IMR-90 (cell line): ENCODE measurements at regions not wholly inside any gene's neighbourhood (a gene's known extent, or its start where the extent isn't known, plus 50 kb on each side); places are given as distances from the start of the nearest gene placed in this dataset.

ENCODE experiments used
- ATAC-seq: fragments of 200-7000 bp; cut with Tn5 transposase; 2 replicates; pipeline ENCODE4 v1.9.1; 2020; ENCODE audit warnings: low read depth, mild to moderate bottlenecking, moderate library complexity
- BruUV-seq: library from RNA; stranded (reverse); fragments of 400-500 nt; replicated peaks from 2 replicates; lab custom pipeline; 2021; lab: Mats Ljungman, UMichigan
- CTCF ChIA-PET: fragments of 300-600 bp; formaldehyde crosslinking; extraction: SDS; loops from one replicate; lab custom pipeline; 2021; ENCODE audit warnings: antibody characterized with exemption; lab: Yijun Ruan, JAX
- POLR2A ChIA-PET: fragments of 300-600 bp; sonication (Branson Sonifier 250); formaldehyde crosslinking; loops from one replicate; lab custom pipeline; 2022; ENCODE audit warnings: antibody characterized with exemption; ENCODE audit not compliant: unreplicated experiment; lab: Charles Lee
- DNase-seq: peaks from one replicate; pipeline ENCODE4 v3.0.0; 2013
- H2AFZ ChIP-seq: replicated peaks from 2 replicates; pipeline ENCODE3; 2013; ENCODE audit warnings: low read length, mild to moderate bottlenecking; ENCODE audit not compliant: poor library complexity
- H2AK5ac ChIP-seq: 2 replicates; pipeline ENCODE4 v1.6.1; 2013; ENCODE audit warnings: low read depth, low read length, inconsistent platforms
- H2AK9ac ChIP-seq: replicated peaks from 2 replicates; pipeline ENCODE3; 2013; ENCODE audit warnings: mild to moderate bottlenecking, low read depth, low read length, moderate library complexity; ENCODE audit not compliant: poor library complexity
- H2BK120ac ChIP-seq: 2 replicates; pipeline ENCODE4 v1.6.1; 2013; ENCODE audit warnings: low read depth, low read length, inconsistent platforms
- H2BK15ac ChIP-seq: 3 replicates; pipeline ENCODE4 v1.6.1; 2013; ENCODE audit warnings: low read depth, low read length, inconsistent platforms
- H2BK20ac ChIP-seq: 2 replicates; pipeline ENCODE4 v1.6.1; 2013; ENCODE audit warnings: low read depth, mild to moderate bottlenecking, inconsistent platforms, low read length, moderate library complexity
- H2BK5ac ChIP-seq: 2 replicates; pipeline ENCODE4 v1.6.1; 2013; ENCODE audit warnings: mild to moderate bottlenecking, low read depth, low read length, inconsistent platforms; ENCODE audit not compliant: poor library complexity, severe bottlenecking
- H3K14ac ChIP-seq: replicated peaks from 2 replicates; pipeline ENCODE4 v1.6.1; 2013; ENCODE audit warnings: low read depth, low read length, inconsistent platforms
- H3K18ac ChIP-seq: 2 replicates; pipeline ENCODE4 v1.6.1; 2013; ENCODE audit warnings: low read depth, low read length, control low read depth
- H3K23ac ChIP-seq: 2 replicates; pipeline ENCODE4 v1.6.1; 2013; ENCODE audit warnings: low read depth, low read length, inconsistent platforms
- H3K27ac ChIP-seq: 2 replicates; pipeline ENCODE4 v1.5.1; 2013; ENCODE audit warnings: mild to moderate bottlenecking, control low read depth, low read length; ENCODE audit not compliant: insufficient read depth
- H3K27me3 ChIP-seq: 2 replicates; pipeline ENCODE4 v1.6.1; 2013; ENCODE audit warnings: low read length; ENCODE audit not compliant: control insufficient read depth, insufficient read depth
- H3K36me3 ChIP-seq: 2 replicates; pipeline ENCODE4 v1.6.1; 2013; ENCODE audit warnings: low read length, mixed read lengths; ENCODE audit not compliant: control insufficient read depth, insufficient read depth
- H3K4ac ChIP-seq: 2 replicates; pipeline ENCODE4 v1.6.1; 2013; ENCODE audit warnings: low read depth, low read length, inconsistent platforms
- H3K4me1 ChIP-seq: 2 replicates; pipeline ENCODE4 v1.6.1; 2013; ENCODE audit warnings: low read length, mixed read lengths; ENCODE audit not compliant: control insufficient read depth, insufficient read depth
- H3K4me2 ChIP-seq: 2 replicates; pipeline ENCODE4 v1.6.1; 2013; ENCODE audit warnings: low read depth, mild to moderate bottlenecking, control low read depth, low read length, moderate library complexity
- H3K4me3 ChIP-seq: 2 replicates; pipeline ENCODE4 v1.5.1; 2013; ENCODE audit warnings: low read depth, mild to moderate bottlenecking, control low read depth, low read length, moderate library complexity; ENCODE audit not compliant: insufficient read depth
- H3K56ac ChIP-seq: 2 replicates; pipeline ENCODE4 v1.6.1; 2013; ENCODE audit warnings: low read length, inconsistent platforms; ENCODE audit not compliant: insufficient read depth; ENCODE audit errors: extremely low read depth
- H3K79me1 ChIP-seq, 2 experiments: 2 replicates each; pipeline ENCODE4 v1.6.1; 2013; ENCODE audit warnings: low read length in 2 of 2, inconsistent platforms in 1 of 2, low read depth in 1 of 2
- H3K9ac ChIP-seq: 2 replicates; pipeline ENCODE4 v1.6.1; 2013; ENCODE audit warnings: low read depth, low read length, control low read depth
- H3K9me1 ChIP-seq: 2 replicates; pipeline ENCODE4 v1.6.1; 2013; ENCODE audit warnings: low read length, inconsistent platforms; ENCODE audit not compliant: insufficient read depth
- H3K9me3 ChIP-seq: 2 replicates; pipeline ENCODE4 v1.6.1; 2013; ENCODE audit warnings: low read length; ENCODE audit not compliant: control insufficient read depth, insufficient read depth
- H4K20me1 ChIP-seq: 2 replicates; pipeline ENCODE4 v1.6.1; 2013; ENCODE audit warnings: low read length, inconsistent platforms; ENCODE audit not compliant: insufficient read depth
- H4K5ac ChIP-seq: 2 replicates; pipeline ENCODE4 v1.6.1; 2013; ENCODE audit warnings: mild to moderate bottlenecking, low read depth, low read length, control low read depth
- H4K8ac ChIP-seq, 2 experiments: 2 replicates each; pipeline ENCODE4 v1.6.1; 2013; ENCODE audit warnings: low read depth in 2 of 2, low read length in 2 of 2, control low read depth in 1 of 2, inconsistent platforms in 1 of 2
- H4K91ac ChIP-seq: 2 replicates; pipeline ENCODE4 v1.6.1; 2013; ENCODE audit warnings: low read depth, low read length, inconsistent platforms; ENCODE audit not compliant: insufficient read depth
- CEBPB ChIP-seq: IDR thresholded peaks from 2 replicates; pipeline ENCODE4 v1.6.1; 2012; ENCODE audit warnings: low read depth, low read length, improper control_type of control experiment
- CHD1 ChIP-seq: IDR thresholded peaks from 2 replicates; pipeline ENCODE4 v1.6.1; 2012; ENCODE audit warnings: low read depth, low read length, improper control_type of control experiment
- FOS ChIP-seq: fragments of 150-350 bp; IDR thresholded peaks from 2 replicates; pipeline ENCODE4 v1.6.1; 2016; ENCODE audit warnings: low read depth, low read length
- MAFK ChIP-seq: IDR thresholded peaks from 2 replicates; pipeline ENCODE4 v1.6.1; 2012; ENCODE audit warnings: low read depth, low read length, improper control_type of control experiment
- MAZ ChIP-seq: IDR thresholded peaks from 2 replicates; pipeline ENCODE4 v1.6.1; 2012; ENCODE audit warnings: low read depth, mild to moderate bottlenecking, low read length, improper control_type of control experiment, moderate library complexity, borderline replicate concordance
- NFE2L2 ChIP-seq: fragments of 150-350 bp; IDR thresholded peaks from 2 replicates; pipeline ENCODE4 v1.6.1; 2016; ENCODE audit warnings: low read depth, mild to moderate bottlenecking, low read length
- RCOR1 ChIP-seq: IDR thresholded peaks from 2 replicates; pipeline ENCODE4 v1.6.1; 2012; ENCODE audit warnings: mild to moderate bottlenecking, low read length, improper control_type of control experiment; ENCODE audit not compliant: insufficient replicate concordance
- WGBS, 2 experiments: methylation state at CpG; one replicate each; pipeline versions ENCODE4 v1.1.5 to v1.1.7; 2013; ENCODE audit warnings: missing lambda C conversion rate in 2 of 2; ENCODE audit not compliant: insufficient read length in 1 of 2; ENCODE audit errors: extremely low coverage in 2 of 2; 5-methylcytosine and 5-hydroxymethylcytosine counted together
- dilution Hi-C: fragments of 300-500 bp; cut with HindIII; formaldehyde crosslinking; loops from one replicate; pipeline ENCODE4 v1.14.3; 2018; ENCODE audit warnings: low sequenced_read_pairs; ENCODE audit not compliant: unreplicated experiment
- in situ Hi-C: fragments of 300-500 bp; cut with MboI; formaldehyde crosslinking; loops from 3 replicates; pipeline ENCODE4 v1.14.3; 2019; ENCODE audit warnings: low sequenced_read_pairs, inconsistent platforms, mixed read lengths
- intact Hi-C: fragments of 100-400 bp; cut with micrococcal nuclease; formaldehyde crosslinking; loops from 2 replicates; pipeline ENCODE4 v1.10.0; 2022
- TF ChIP-seq, protein P1 (sequence below): fragments of 150-350 bp; IDR thresholded peaks from 2 replicates; pipeline ENCODE4 v1.6.1; 2017; ENCODE audit warnings: mild to moderate bottlenecking, antibody characterized with exemption, low read length, low read depth

DNA sequence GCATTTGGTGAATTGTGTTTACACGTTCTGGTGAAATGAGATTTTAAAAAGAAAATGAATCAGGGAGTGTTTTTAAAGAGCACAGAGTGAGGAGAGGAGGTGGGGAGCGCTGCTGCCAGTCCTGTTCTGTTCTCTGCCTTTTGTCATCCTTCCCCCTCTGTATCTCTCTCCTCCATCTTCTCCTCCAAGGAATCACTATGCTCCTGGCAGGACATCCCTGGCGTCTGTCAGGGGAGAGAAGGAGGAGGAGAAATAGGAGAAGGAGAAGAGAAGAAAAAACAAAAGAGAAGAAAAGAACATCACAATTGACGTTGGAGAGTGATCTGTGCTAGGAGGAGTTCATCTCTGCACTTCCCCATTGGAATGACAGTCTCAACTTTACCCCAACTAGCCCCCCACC is 627.6 kb upstream of the TBL1XR1 start:
- H3K4me2 ChIP-seq, result no peak overlapping the region; the same call in 1 of the 2 replicates
- H3K14ac ChIP-seq, result peak overlapping the region; percentile 50; the same call in 1 of the 2 replicates
- H2BK15ac ChIP-seq, result peak overlapping the region; percentile 81; the same call in 2 of the 3 replicates
- H4K20me1 ChIP-seq, result no peaks in the 10 kb centered on the region
- H3K27me3 ChIP-seq, result no peaks in the 10 kb centered on the region
- no peak overlapping the region for H3K4me3 ChIP-seq
- H4K5ac ChIP-seq, result peak overlapping the region; percentile 99
- H3K4me1 ChIP-seq, result peaks cover 21% of the 10 kb centered on the region
- peak overlapping the region; percentile 68 for H2BK5ac ChIP-seq
- peak overlapping the region; percentile 39 for H2AFZ ChIP-seq
- peak overlapping the region; percentile 91 for H2BK20ac ChIP-seq
- H3K27ac ChIP-seq, result peak overlapping the region; percentile 60; the same call in 1 of the 2 replicates
- CTCF ChIA-PET, result interaction anchor here (1.7 kb wide), 1 partner anchor 10 kb away, joined by 3 read pairs; no protein-coding TSS in a partner anchor
- peak overlapping the region; percentile 86 for H2BK120ac ChIP-seq
- peak overlapping the region; percentile 89 for H2AK5ac ChIP-seq
- intact Hi-C loops (loop anchor here (5.0 to 10.0 kb wide), 4 partner anchors 350 to 770 kb away; partner anchors contain the start of gene TBL1XR1), dilution Hi-C loops (no loop called here), in situ Hi-C loops (no loop called here)
- peaks cover 9% of the 10 kb centered on the region; the same call in 1 of the 2 replicates for H3K9me1 ChIP-seq
- H3K36me3 ChIP-seq, result no peaks in the 10 kb centered on the region
- DNase-seq (no peak), ATAC-seq (no peak)
- no TSS peak for BruUV-seq
- POLR2A ChIA-PET, result interaction anchor here (0.6 kb wide), 1 partner anchor 252 kb away, joined by 6 read pairs; no protein-coding TSS in a partner anchor
- H3K23ac ChIP-seq, result 0 out of 2 replicates have a peak overlapping the region, but pooled peaks have one; percentile 13
- H3K56ac ChIP-seq, result no peak overlapping the region
- H4K91ac ChIP-seq, result peak overlapping the region; percentile 90
- WGBS, 2 experiments, result no CpG with 5 or more reads among the region's 4 CpGs
- no peaks in the 10 kb centered on the region for H3K79me1 ChIP-seq
- no peaks in the 10 kb centered on the region for H3K9me3 ChIP-seq
- peak overlapping the region; percentile 10 for H2AK9ac ChIP-seq
- TF ChIP-seq MAZ, result no peak
- TF ChIP-seq, protein P1, sequence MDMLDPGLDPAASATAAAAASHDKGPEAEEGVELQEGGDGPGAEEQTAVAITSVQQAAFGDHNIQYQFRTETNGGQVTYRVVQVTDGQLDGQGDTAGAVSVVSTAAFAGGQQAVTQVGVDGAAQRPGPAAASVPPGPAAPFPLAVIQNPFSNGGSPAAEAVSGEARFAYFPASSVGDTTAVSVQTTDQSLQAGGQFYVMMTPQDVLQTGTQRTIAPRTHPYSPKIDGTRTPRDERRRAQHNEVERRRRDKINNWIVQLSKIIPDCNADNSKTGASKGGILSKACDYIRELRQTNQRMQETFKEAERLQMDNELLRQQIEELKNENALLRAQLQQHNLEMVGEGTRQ, result no peak
- no peak for TF ChIP-seq RCOR1
- no peak for TF ChIP-seq NFE2L2
- TF ChIP-seq FOS, result no peak
- no peak for TF ChIP-seq MAFK
- TF ChIP-seq CEBPB, result no peak
- TF ChIP-seq CHD1, result no peak
- peak overlapping the region; percentile 30 to 69; a peak in 3 of 4 replicates for H4K8ac ChIP-seq
- peak overlapping the region; percentile 74 for H3K4ac ChIP-seq
- peak overlapping the region; percentile 41 for H3K9ac ChIP-seq
- peak overlapping the region; percentile 82 for H3K18ac ChIP-seq
